Small intestine (tissue), 7 donors: ENCODE measurements at regions not wholly inside any gene's neighbourhood (a gene's known extent, or its start where the extent isn't known, plus 50 kb on each side); places are given as distances from the start of the nearest gene placed in this dataset.

Source experiments
- DNase-seq, 2 donors: peaks; one replicate each; pipeline versions ENCODE4 v3.0.0 to v3.0.0-alpha.2; 2013
- FAIRE-seq: peaks from 2 replicates; lab custom pipeline; 2012; peaks lifted over from hg19 to GRCh38; lab: Jason Lieb, UNC
- H3K27ac ChIP-seq, 3 donors: one replicate each; pipeline ENCODE4 v1.5.1; 2013; ENCODE audit warnings: low read length in 2 of 3, mild to moderate bottlenecking in 2 of 3, control low read depth in 1 of 3, inconsistent platforms in 1 of 3, low read depth in 1 of 3, moderate library complexity in 1 of 3
- H3K27me3 ChIP-seq, 3 donors: one replicate each; pipeline ENCODE4 v1.6.1; 2013; ENCODE audit warnings: low read length in 3 of 3, inconsistent platforms in 1 of 3; ENCODE audit not compliant: control insufficient read depth in 3 of 3, insufficient read depth in 3 of 3
- H3K36me3 ChIP-seq, 3 donors: one replicate each; pipeline ENCODE4 v1.6.1; 2013; ENCODE audit warnings: low read length in 3 of 3, inconsistent platforms in 1 of 3, low read depth in 1 of 3, mild to moderate bottlenecking in 1 of 3, moderate library complexity in 1 of 3; ENCODE audit not compliant: control insufficient read depth in 3 of 3, insufficient read depth in 2 of 3
- H3K4me1 ChIP-seq, 3 donors: one replicate each; pipeline ENCODE4 v1.6.1; 2013; ENCODE audit warnings: low read length in 2 of 3, inconsistent platforms in 1 of 3, low read depth in 1 of 3, mild to moderate bottlenecking in 1 of 3, moderate library complexity in 1 of 3; ENCODE audit not compliant: control insufficient read depth in 3 of 3, insufficient read depth in 2 of 3
- H3K4me3 ChIP-seq, 3 donors: one replicate each; pipeline ENCODE4 v1.5.1; 2013; ENCODE audit warnings: low read length in 3 of 3, control low read depth in 1 of 3, inconsistent platforms in 1 of 3, low read depth in 1 of 3, mild to moderate bottlenecking in 1 of 3, moderate library complexity in 1 of 3
- H3K9me3 ChIP-seq, 2 donors: one replicate each; pipeline ENCODE4 v1.6.1; 2013; ENCODE audit warnings: low read depth in 1 of 2, low read length in 1 of 2; ENCODE audit not compliant: control insufficient read depth in 2 of 2, insufficient read depth in 1 of 2
- WGBS, 3 donors: extraction: QIAGEN DNeasy Blood & Tissue Kit; methylation state at CpG; one replicate each; pipeline ENCODE4 v1.1.7; 2013; 5-methylcytosine and 5-hydroxymethylcytosine counted together
- donor health status: healthy with polysubstance abuse.
- donor health status: control.
- donor health status: control.
- donor health status: Bipolar disorder and iron deficiency.
- donor health status: healthy.

GRCh38 chr18:76260941-76261472 is 234.0 kb downstream of the ZNF516 start:
- DNase-seq (no peak), FAIRE-seq (no peak)
- Histone ChIP-seq H3K27me3 (peaks cover 0 to 5% (median 0%) of the 10 kb centered on the region in 3 donors), H3K4me3 (no peak overlapping the region), H3K9me3 (no peaks in the 10 kb centered on the region), H3K36me3 (no peaks in the 10 kb centered on the region), H3K4me1 (peaks cover 0 to 14% (median 0%) of the 10 kb centered on the region in 3 donors), H3K27ac (no peak overlapping the region)
- 87 to 89% (median 88%) methylated on average over 16 of the region's 16 CpGs for WGBS, 3 donors

- Histone ChIP-seq H3K36me3 (no peaks in the 10 kb centered on the region), H3K27me3 (peaks cover 0 to 5% (median 0%) of the 10 kb centered on the region in 3 donors), H3K4me1 (peaks cover 0 to 3% (median 0%) of the 10 kb centered on the region in 3 donors), H3K9me3 (no peaks in the 10 kb centered on the region), H3K27ac (no peak overlapping the region), H3K4me3 (no peak overlapping the region)
- WGBS, 3 donors = 75 to 90% (median 89%) methylated on average over 11 of the region's 11 CpGs
- DNase-seq = no peak
- FAIRE-seq = no peak
These were observed 235.3 kb downstream of the ZNF516 start for GRCh38 chr18:76259711-76260110.

GRCh38 chr18:76259096-76259495 is 235.9 kb downstream of the ZNF516 start:
- Histone ChIP-seq H3K36me3 (no peaks in the 10 kb centered on the region), H3K4me3 (no peak overlapping the region), H3K27me3 (peaks cover 0 to 5% (median 0%) of the 10 kb centered on the region in 3 donors), H3K27ac (no peak overlapping the region), H3K4me1 (no peaks in the 10 kb centered on the region), H3K9me3 (no peaks in the 10 kb centered on the region)
- FAIRE-seq (no peak), DNase-seq (no peak)
- WGBS, 3 donors = 55 to 70% (median 69%) methylated on average over 10 of the region's 10 CpGs

GRCh38 chr18:76258209-76258608 is 236.8 kb downstream of the ZNF516 start:
- no peak for DNase-seq
- FAIRE-seq = no peak
- Histone ChIP-seq H3K4me3 (no peak overlapping the region), H3K9me3 (no peaks in the 10 kb centered on the region), H3K4me1 (no peaks in the 10 kb centered on the region), H3K27ac (no peak overlapping the region), H3K36me3 (no peaks in the 10 kb centered on the region), H3K27me3 (peaks cover 0 to 5% (median 0%) of the 10 kb centered on the region in 3 donors)
- 64 to 68% (median 65%) methylated on average over 2 of the region's 2 CpGs for WGBS, 3 donors

- no peaks in the 10 kb centered on the region for H3K36me3 ChIP-seq
- 84 to 88% (median 84%) methylated on average over 23 of the region's 23 CpGs for WGBS, 3 donors
- H3K4me1 ChIP-seq = no peaks in the 10 kb centered on the region
- H3K27me3 ChIP-seq = peaks cover 0 to 5% (median 0%) of the 10 kb centered on the region in 3 donors
- FAIRE-seq (no peak), DNase-seq (no peak)
- no peaks in the 10 kb centered on the region for H3K9me3 ChIP-seq
- H3K27ac ChIP-seq = no peak overlapping the region
- no peak overlapping the region for H3K4me3 ChIP-seq
These were observed 239.9 kb downstream of the ZNF516 start for GRCh38 chr18:76255070-76255683.

GRCh38 chr18:76252880-76253279 is 242.2 kb downstream of the ZNF516 start:
- 26 to 37% (median 36%) methylated on average over 3 of the region's 3 CpGs for WGBS, 3 donors
- no peak for FAIRE-seq
- Histone ChIP-seq H3K9me3 (no peaks in the 10 kb centered on the region), H3K27me3 (no peaks in the 10 kb centered on the region), H3K27ac (no peak overlapping the region), H3K4me3 (no peak overlapping the region), H3K4me1 (no peaks in the 10 kb centered on the region), H3K36me3 (no peaks in the 10 kb centered on the region)
- DNase-seq = no peak

- no peaks in the 10 kb centered on the region for H3K9me3 ChIP-seq
- H3K36me3 ChIP-seq = no peaks in the 10 kb centered on the region
- FAIRE-seq (no peak), DNase-seq (no peak)
- no peaks in the 10 kb centered on the region for H3K4me1 ChIP-seq
- 56 to 73% (median 58%) methylated on average over 2 of the region's 2 CpGs for WGBS, 3 donors
- H3K27me3 ChIP-seq = no peaks in the 10 kb centered on the region
- H3K4me3 ChIP-seq = no peak overlapping the region
- H3K27ac ChIP-seq = no peak overlapping the region
These were observed 242.9 kb downstream of the ZNF516 start for GRCh38 chr18:76252139-76252538.

- WGBS, 3 donors = 55 to 68% (median 61%) methylated on average over 11 of the region's 11 CpGs
- Histone ChIP-seq H3K4me1 (no peaks in the 10 kb centered on the region), H3K36me3 (no peaks in the 10 kb centered on the region), H3K9me3 (no peaks in the 10 kb centered on the region), H3K27ac (no peak overlapping the region), H3K27me3 (no peaks in the 10 kb centered on the region), H3K4me3 (no peak overlapping the region)
- FAIRE-seq (no peak), DNase-seq (no peak)
These were observed 243.4 kb downstream of the ZNF516 start for GRCh38 chr18:76251691-76252090.

GRCh38 chr18:76246590-76246989 is 248.5 kb downstream of the ZNF516 start:
- Histone ChIP-seq H3K27ac (no peak overlapping the region), H3K27me3 (no peaks in the 10 kb centered on the region), H3K9me3 (no peaks in the 10 kb centered on the region), H3K4me3 (no peak overlapping the region), H3K36me3 (no peaks in the 10 kb centered on the region), H3K4me1 (no peaks in the 10 kb centered on the region)
- DNase-seq = no peak
- WGBS, 3 donors = 69 to 73% (median 70%) methylated on average over 4 of the region's 4 CpGs
- FAIRE-seq = no peak
